ENCODE measurements at regions not wholly inside any gene's neighbourhood (a gene's known extent, or its start where the extent isn't known, plus 50 kb on each side); places are given as distances from the start of the nearest gene placed in this dataset.

DNA sequence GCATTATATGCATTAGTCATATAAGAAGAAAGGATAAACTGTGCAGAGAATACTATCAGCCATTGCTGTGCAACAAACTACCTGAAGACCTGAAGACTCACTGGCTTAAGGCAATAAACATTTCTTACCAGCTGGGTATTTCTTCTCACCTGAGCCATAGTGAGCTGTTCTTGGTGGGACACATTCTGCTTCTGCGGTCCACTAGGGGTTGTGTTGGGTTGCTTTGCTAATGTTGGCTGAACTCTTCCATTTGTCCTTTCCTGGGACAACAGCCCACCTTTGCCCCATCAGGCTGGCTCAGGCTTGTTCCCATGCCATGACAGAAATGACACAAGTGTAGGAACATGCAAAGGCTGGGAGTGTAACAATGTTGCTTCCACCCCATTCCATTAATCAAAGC, 388.6 kb downstream of the PCDH7 start:
- TF ChIP-seq POLR2A (IDR thresholded peaks at IDR 0.05; ENCODE audit: low read length): no peak
- TF ChIP-seq GATA1 (IDR thresholded peaks at IDR 0.05; ENCODE audit: low read depth, low read length): no peak
